Midbrain (tissue), 1 donor: ENCODE measurements at regions not wholly inside any gene's neighbourhood (a gene's known extent, or its start where the extent isn't known, plus 50 kb on each side); places are given as distances from the start of the nearest gene placed in this dataset.
"Not testable (repeated sequence)": the region's sequence is repeated elsewhere in the genome, so short reads cannot be mapped to it uniquely, and the experiment has no call there.

Experiments used
- DNase-seq: peaks from one replicate; lab custom pipeline; 2025; lab: John Stamatoyannopoulos, UW

DNA sequence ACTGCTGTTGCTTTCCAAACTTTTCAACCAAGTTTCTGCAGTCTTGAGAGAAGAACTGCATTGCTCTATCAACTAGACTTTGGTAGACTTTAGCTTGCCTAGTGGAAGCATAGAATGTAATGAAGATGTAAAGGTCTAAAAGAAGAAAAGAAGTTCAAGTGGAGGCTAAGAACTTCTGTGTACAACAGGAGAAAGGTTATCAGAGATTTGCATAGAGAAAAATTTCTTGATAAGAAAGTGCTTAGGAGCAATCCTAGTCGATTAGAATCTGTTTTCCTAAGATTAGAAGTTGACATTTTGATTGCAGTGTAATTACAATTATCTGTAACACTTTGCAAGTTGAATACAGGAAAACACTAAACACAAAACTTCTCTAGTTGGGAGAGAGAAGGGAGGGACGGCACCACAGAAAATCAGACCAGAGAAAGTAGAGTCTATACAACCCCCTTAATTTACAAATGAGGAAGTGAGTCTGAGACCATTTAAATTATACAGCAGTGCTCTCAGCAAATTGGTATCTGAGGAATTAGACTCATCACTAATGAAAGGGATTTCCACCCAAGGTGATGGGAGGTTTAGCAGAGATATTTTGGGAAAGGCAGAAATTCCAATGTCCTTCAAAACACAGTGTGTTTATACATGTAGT, 194.3 kb upstream of the MARCKS start:
- DNase-seq = no peak

- DNase-seq = no peak
These were observed 192.2 kb upstream of the MARCKS start for GRCh38 chr6:113664909-113665308.

DNA sequence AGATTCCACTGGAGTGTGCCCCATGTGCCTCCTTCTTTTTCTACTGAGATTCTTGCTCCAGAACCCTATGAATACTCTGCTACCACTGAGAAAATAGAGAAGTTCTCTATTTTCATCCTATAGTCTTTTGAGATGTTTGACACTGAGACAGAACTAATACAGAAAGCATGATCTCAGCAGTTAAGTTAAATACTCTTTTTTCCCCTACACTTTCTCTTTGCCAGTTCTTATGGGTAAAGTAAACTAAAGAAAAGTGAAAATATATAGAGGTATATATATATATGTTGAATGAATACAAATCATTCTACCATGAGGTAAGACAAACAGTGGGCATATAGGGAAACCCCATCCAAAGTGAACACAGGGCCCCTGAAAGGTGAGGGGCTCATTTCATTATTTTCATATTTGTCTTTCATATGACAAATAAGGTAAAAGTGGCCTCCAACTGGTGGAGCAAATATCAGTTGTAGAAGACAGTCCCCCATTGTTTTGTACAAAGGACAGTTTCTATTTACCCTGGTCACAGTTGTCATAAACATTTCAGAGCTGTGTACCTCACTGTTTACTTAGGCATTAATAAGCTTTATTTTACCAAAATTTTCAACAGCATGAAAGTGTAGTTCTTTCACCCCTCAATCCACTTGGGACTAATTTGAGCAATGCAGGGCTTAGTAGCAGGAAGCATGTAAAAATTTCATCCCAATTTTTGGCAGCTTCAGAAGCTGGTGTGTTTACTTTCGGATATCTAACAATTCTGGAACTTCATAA, 188.3 kb upstream of the MARCKS start:
- no peak for DNase-seq

DNA sequence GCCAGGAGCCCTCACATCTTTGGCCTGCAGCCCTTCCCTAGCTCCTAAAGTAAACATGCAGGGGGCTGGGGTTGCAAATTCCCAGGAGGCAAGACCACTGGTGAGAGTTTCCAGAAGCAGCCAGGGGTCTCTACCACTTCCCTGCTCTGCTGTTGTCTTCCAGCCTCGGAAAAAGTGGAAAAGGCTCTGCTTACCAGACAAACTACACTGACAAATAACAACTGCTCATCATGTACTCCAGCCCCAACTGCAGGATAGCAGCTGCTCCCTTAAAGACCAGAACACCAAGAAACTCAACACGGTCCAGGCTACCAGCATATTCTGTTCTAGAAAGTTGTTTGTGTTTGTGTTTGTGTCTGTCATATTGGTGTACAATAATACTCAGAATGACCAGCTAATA, 187.5 kb upstream of the MARCKS start:
- no peak for DNase-seq

DNA sequence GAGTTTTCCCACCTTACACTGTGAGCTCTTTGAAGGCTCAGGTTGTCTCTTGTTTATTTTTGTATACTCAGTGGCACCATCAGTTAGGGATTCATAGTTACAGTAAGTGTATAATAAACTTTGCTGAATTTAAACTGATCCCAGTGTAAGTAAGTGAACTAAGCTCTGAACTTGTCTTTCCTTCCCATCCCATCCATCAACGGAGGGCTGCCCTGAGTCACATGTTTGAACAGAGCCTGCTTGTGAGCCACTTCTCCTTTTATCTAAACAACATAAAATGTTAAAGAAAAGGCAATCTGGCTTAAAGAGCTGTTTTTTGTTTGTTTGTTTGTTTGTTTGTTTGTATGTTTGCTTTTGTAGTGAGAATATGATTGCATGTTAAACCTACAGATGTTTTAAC, 185.7 kb upstream of the MARCKS start:
- DNase-seq = no peak

GRCh38 chr6:113672491-113673149, 184.5 kb upstream of the MARCKS start:
- DNase-seq = peak; percentile 24

- no peak for DNase-seq
These were observed 183.1 kb upstream of the MARCKS start for GRCh38 chr6:113674075-113674474.

- DNase-seq = no peak
These were observed 181.1 kb upstream of the MARCKS start for GRCh38 chr6:113676057-113676456.

- no peak for DNase-seq
These were observed 180.2 kb upstream of the MARCKS start for GRCh38 chr6:113676968-113677367.

DNA sequence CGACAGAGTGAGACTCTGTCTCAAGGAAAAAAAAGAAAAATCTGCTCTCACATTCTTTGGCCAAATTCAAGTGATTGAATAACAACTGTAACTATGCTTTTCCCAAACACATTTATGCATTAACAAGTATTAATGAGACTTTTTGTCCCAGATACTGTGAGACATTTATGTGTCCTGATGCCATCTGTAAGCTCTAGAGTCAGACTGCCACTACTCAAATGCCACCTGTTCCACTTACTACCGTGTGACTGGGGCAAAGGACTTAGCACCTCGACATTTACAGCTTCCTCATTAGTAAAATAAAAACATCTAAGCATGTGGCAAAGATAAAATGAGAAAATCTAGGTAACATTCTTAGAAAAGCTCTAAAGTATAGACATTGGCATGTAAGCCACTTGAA, 178.1 kb upstream of the MARCKS start:
- no peak for DNase-seq

GRCh38 chr6:113680301-113680700, 176.8 kb upstream of the MARCKS start:
- DNase-seq = no peak

DNA sequence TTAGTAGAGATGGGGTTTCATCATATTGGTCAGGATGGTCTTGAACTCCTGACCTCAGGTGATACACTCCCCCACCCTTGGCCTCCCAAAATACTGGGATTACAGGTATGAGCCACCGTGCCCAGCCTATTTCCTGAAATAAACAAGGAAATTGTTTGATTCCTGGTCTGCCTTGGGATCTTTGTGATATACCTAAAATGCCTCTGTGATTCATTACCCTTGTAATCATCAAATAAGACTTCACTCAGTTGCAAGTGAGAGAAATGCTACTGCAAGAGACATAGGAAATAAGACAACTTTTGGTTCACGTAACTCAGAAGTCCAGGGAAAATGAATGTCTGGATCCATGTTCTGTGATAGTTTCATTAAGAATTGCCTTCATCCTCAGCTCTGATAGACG, 173.2 kb upstream of the MARCKS start:
- no peak for DNase-seq

- DNase-seq = no peak
These were observed 172.7 kb upstream of the MARCKS start for GRCh38 chr6:113684382-113684901.

GRCh38 chr6:113686049-113686448, 171.1 kb upstream of the MARCKS start:
- no peak for DNase-seq

- not testable (repeated sequence) for DNase-seq
These were observed 167.5 kb upstream of the MARCKS start for GRCh38 chr6:113689620-113690019.

DNA sequence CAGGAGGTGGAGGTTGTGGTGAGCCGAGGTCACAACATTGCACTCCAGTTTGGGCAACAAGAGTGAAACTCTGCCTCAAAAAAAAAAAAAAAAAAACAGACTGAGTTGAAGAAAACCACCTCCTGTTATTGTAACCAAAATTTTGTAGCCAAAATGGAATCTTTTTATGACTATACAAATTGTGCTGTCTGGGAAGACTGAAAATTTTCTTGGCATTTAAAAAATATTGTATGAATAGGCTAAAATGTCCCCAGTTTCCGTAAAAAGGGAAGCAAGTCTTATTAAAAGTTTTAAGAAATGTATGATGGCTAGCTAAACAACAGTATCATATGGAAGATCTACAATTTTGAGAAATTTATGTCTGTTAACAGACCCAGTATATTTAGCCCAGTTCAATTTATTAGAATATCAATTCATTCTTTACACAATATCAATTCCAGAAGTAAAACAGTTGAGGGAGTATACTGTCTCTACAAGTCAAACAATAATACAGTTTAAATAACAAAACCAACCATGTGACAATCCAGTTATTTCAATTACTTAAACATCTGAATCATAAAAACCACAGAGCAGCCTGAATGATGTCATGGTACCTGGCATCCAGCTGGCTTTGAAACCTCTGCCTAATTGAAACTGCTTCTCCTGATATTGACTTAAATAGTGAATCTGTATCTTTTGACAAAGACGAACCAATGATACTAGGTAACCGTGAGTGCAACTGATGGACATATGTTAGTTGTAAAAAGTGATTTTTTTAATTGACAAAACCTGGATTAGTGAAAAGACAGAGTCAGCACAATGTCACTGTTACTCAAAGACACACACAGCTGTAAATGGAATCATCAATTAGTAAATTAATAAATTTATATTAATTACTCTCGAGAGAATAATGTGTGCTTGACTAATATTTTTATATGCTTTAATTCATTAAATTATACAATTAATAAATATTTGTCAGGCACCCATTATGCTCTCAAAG, 166.6 kb upstream of the MARCKS start:
- DNase-seq = no peak

DNA sequence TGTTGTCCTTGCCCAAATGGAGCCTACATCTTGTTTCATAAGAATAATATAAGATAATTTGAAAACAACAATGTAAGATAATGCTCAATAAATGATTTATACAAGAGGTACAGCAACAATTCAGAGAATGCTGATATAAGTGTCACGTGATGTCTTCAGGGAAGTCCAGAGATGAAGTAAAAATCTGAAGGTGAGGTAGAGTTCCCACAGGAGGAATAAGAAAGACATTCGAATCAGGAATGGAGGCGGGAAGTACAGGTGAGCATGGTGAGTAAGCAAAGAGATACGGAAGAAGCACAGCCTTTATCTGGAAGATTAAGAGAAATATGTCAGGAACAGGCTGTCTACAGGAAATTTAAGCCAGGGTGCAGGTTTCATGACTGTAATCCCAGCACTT, 165.9 kb upstream of the MARCKS start:
- DNase-seq = no peak

- DNase-seq = no peak
These were observed 163.3 kb upstream of the MARCKS start for GRCh38 chr6:113693851-113694250.

DNA sequence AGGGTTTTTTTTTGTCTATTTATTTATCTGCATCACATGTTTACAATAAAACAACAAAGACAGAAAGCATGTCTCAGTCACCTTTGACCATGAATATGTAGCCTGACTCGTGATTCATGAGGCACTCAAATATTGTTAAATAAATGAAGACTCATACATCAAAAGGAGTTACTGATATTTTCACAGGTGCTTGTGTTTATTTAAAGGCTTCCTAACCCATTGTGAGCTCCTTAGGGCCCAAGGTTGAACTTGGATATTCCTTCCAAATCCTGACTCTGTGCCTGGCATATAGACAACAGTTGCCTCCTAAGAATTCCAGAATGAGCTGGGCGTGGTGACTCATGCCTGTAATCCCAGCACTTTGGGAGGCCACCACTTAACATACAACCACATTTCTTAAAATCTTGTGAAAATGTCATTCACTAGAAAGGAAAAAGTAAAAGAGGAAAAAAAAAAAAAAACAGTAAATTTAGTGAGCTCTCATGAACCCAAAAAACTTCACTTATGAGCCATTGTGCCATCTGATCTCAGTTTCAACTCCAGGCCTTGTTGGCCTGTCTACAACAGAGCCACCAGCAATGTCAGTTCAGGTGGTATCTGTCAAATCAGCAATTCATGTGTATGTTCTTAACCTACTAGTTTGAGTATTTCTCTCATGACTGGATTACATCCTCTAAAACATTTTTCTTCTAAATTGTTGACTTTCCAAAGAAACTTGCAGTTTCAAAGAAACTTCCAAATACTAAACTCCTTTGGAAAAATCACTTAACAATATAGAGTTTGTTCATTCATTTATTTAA, 162.7 kb upstream of the MARCKS start:
- no peak for DNase-seq

- DNase-seq = no peak
These were observed 161.6 kb upstream of the MARCKS start for GRCh38 chr6:113695516-113695915.

- no peak for DNase-seq
These were observed 160.2 kb upstream of the MARCKS start for GRCh38 chr6:113696960-113697359.
